ENCODE measurements at regions not wholly inside any gene's neighbourhood (a gene's known extent, or its start where the extent isn't known, plus 50 kb on each side); places are given as distances from the start of the nearest gene placed in this dataset.

- Histone ChIP-seq H3K4me1 (no peaks in the 10 kb centered on the region), H3K36me3 (no peaks in the 10 kb centered on the region), H3K4me3 (no peak overlapping the region), H3K27me3 (no peaks in the 10 kb centered on the region), H3K9me3 (no peaks in the 10 kb centered on the region), H3K27ac (no peak overlapping the region)
- intact Hi-C loops (cut with DNase I), result no loop called here
- no peak for TF ChIP-seq CTCF (IDR thresholded peaks at IDR 0.05)
- no peak for DNase-seq (ENCODE audit: low spot score in 2 of 2)
These were observed 67.3 kb downstream of the RTL6 start for GRCh38 chr22:44430716-44431115.

GRCh38 chr22:44429941-44430587, 68.0 kb downstream of the RTL6 start:
- Histone ChIP-seq H3K36me3 (no peaks in the 10 kb centered on the region), H3K4me1 (no peaks in the 10 kb centered on the region), H3K4me3 (no peak overlapping the region), H3K27ac (no peak overlapping the region), H3K9me3 (no peaks in the 10 kb centered on the region), H3K27me3 (no peaks in the 10 kb centered on the region)
- no peak for TF ChIP-seq CTCF (IDR thresholded peaks at IDR 0.05)
- DNase-seq (ENCODE audit: low spot score in 2 of 2), result peak in 1 of 2 donors; percentile 19
- intact Hi-C loops (cut with DNase I), result no loop called here

- no peak overlapping the region for H3K4me3 ChIP-seq
- H3K9me3 ChIP-seq, result no peaks in the 10 kb centered on the region
- H3K27ac ChIP-seq, result no peak overlapping the region
- no peaks in the 10 kb centered on the region for H3K4me1 ChIP-seq
- no peaks in the 10 kb centered on the region for H3K36me3 ChIP-seq
- no peak for TF ChIP-seq CTCF (IDR thresholded peaks at IDR 0.05)
- H3K27me3 ChIP-seq, result no peaks in the 10 kb centered on the region
- intact Hi-C loops (cut with DNase I), result no loop called here
- peak in 1 of 2 donors; percentile 48 for DNase-seq (ENCODE audit: low spot score in 2 of 2)
These were observed 68.8 kb downstream of the RTL6 start for GRCh38 chr22:44428941-44429830.

DNA sequence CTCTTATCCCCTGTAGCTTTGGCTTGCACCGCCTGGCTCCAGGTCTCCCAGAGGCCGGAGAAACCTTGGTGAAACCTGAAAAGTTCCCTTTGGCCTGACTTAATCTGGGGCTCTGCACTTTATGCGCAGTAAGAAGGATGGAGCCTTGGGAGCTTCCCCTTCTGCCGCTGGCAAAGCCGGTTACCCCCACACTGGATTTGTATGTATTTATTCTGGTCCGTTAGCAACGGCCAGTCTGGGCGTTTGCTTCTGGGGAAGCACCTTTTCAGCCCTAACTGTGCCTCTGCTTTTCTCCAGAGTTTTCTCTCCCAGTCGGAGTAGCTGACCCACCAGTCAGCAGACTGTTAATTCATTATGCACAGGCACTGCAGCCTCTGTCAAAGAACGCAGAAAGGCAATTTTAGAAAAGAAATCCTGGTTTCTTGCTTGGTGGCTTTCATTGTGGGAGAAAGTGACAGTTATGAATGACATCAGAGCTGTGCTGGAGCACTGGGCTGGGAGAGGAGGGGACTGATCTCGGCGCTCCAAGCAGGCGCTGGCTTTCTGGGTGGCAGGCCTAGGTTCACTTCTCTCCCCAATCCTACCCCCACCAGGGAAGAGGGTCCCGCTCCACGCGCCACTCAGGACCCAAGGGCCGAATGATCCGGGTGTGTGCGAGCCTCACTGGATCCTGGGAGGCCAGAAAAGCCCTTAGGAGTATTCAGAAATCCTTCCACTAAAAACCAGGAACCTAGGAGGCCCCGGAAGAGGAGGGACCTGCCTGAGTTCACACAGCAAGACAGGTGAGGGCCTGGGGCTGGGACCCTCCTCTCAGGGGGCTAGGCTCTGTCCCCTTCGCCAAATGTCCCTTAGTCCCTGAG, 70.2 kb downstream of the RTL6 start:
- Histone ChIP-seq H3K36me3 (no peaks in the 10 kb centered on the region), H3K27ac (no peak overlapping the region), H3K27me3 (no peaks in the 10 kb centered on the region), H3K4me3 (no peak overlapping the region), H3K9me3 (no peaks in the 10 kb centered on the region), H3K4me1 (no peaks in the 10 kb centered on the region)
- intact Hi-C loops (cut with DNase I), result no loop called here
- peak in 1 of 2 donors; percentile 21 for DNase-seq (ENCODE audit: low spot score in 2 of 2)
- no peak for TF ChIP-seq CTCF (IDR thresholded peaks at IDR 0.05)

DNA sequence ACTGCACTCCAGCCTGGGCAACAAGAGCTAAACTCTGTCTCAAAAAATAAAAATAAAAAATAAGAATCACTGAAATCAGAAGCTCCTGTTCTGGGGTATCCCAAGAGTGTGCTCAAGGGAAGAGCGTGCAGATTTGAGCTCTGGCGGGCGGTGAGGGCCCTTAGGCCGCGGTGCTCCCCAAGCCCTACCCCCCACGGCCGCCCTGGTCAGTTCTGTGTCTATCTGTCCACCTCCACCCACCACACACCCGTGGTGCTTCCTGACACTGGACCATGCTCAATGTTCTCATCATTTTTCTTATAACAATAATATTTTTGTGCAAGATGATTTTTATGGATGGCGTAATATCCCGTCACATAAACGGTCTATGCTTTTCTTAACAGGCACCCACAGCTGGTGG, 71.1 kb downstream of the RTL6 start:
- Histone ChIP-seq H3K27ac (no peak overlapping the region), H3K36me3 (no peaks in the 10 kb centered on the region), H3K9me3 (no peaks in the 10 kb centered on the region), H3K27me3 (no peaks in the 10 kb centered on the region), H3K4me1 (no peaks in the 10 kb centered on the region), H3K4me3 (no peak overlapping the region)
- no peak for TF ChIP-seq CTCF (IDR thresholded peaks at IDR 0.05)
- DNase-seq (ENCODE audit: low spot score in 2 of 2), result peak in 1 of 2 donors; percentile 16
- intact Hi-C loops (cut with DNase I), result no loop called here
